K562 (cell line): ENCODE measurements at regions not wholly inside any gene's neighbourhood (a gene's known extent, or its start where the extent isn't known, plus 50 kb on each side); places are given as distances from the start of the nearest gene placed in this dataset.

Source experiments
- ATF2 ChIP-seq: sonication (generic); formaldehyde crosslinking; IDR thresholded peaks from 2 replicates; pipeline ENCODE4 v1.8.1; 2022; ENCODE audit warnings: missing genetic modification reagents
- CTCF ChIP-seq, 3 experiments: IDR thresholded peaks in 2 of 3; conservative IDR thresholded peaks in 1 of 3; 2 replicates each; pipeline ENCODE4 v1.5.1; 2011 to 2012; ENCODE audit warnings: low read length in 3 of 3, mild to moderate bottlenecking in 3 of 3, control low read depth in 2 of 3, improper control_type of control experiment in 1 of 3, inconsistent platforms in 1 of 3, low read depth in 1 of 3, mixed read lengths in 1 of 3, moderate library complexity in 1 of 3; ENCODE audit not compliant: insufficient read depth in 2 of 3
- EP300 ChIP-seq: IDR thresholded peaks from 2 replicates; pipeline ENCODE4 v1.6.1; 2012; ENCODE audit warnings: low read length, improper control_type of control experiment
- HNRNPL ChIP-seq: fragments of 200-400 bp; formaldehyde crosslinking; IDR thresholded peaks from 2 replicates; pipeline ENCODE4 v1.6.1; 2017; ENCODE audit warnings: low read depth, mild to moderate bottlenecking, low read length
- PTRF ChIP-seq: fragments of 450-650 bp; IDR thresholded peaks from 2 replicates; pipeline ENCODE4 v1.6.1; 2016; ENCODE audit warnings: mild to moderate bottlenecking, missing genetic modification characterization, missing compliant biosample characterization
- RBM22 ChIP-seq: fragments of 200-400 bp; formaldehyde crosslinking; IDR thresholded peaks from 2 replicates; pipeline ENCODE4 v1.6.1; 2018; ENCODE audit warnings: low read length, low read depth; ENCODE audit not compliant: poor library complexity, severe bottlenecking
- RCOR1 ChIP-seq, 2 experiments: IDR thresholded peaks; 2 replicates each; pipeline ENCODE4 v1.6.1; 2012; ENCODE audit warnings: low read depth in 2 of 2, low read length in 2 of 2, borderline replicate concordance in 1 of 2, improper control_type of control experiment in 1 of 2
- STAT6 ChIP-seq: sonication (generic); formaldehyde crosslinking; IDR thresholded peaks from 2 replicates; pipeline ENCODE4 v1.8.1; 2023; ENCODE audit warnings: mild to moderate bottlenecking, missing genetic modification reagents
- TARDBP ChIP-seq: fragments of 450-650 bp; IDR thresholded peaks from 2 replicates; pipeline ENCODE4 v1.6.1; 2016
- TCF7 ChIP-seq: sonication (generic); IDR thresholded peaks from 2 replicates; pipeline ENCODE4 v1.6.1; 2016; ENCODE audit warnings: antibody characterized with exemption, borderline replicate concordance
- TOE1 ChIP-seq, 2 experiments: fragments of 450-650 bp in 1 of 2; sonication (generic) in 1 of 2; formaldehyde crosslinking in 1 of 2; IDR thresholded peaks; 2 replicates each; pipeline versions ENCODE4 v1.7.1 to v1.8.0; 2016 to 2022; ENCODE audit warnings: borderline replicate concordance in 2 of 2, mild to moderate bottlenecking in 2 of 2, antibody characterized with exemption in 1 of 2, inconsistent platforms in 1 of 2, low read depth in 1 of 2, missing genetic modification reagents in 1 of 2, moderate library complexity in 1 of 2
- TRIM28 ChIP-seq: fragments of 450-650 bp; IDR thresholded peaks from 2 replicates; pipeline ENCODE4 v1.6.1; 2017

- TF ChIP-seq EP300: no peak
- no peak for TF ChIP-seq TARDBP
- no peak for TF ChIP-seq CTCF (IDR thresholded peaks at IDR 0.05 in 2 of 3, conservative IDR thresholded peaks at IDR 0.05 in 1 of 3; ENCODE audit: insufficient read depth in 2 of 3, low read depth in 1 of 3, low read length in 3 of 3)
- TF ChIP-seq TCF7: no peak
- TF ChIP-seq TOE1 (IDR thresholded peaks at IDR 0.05; ENCODE audit: borderline replicate concordance): no peak
- no peak for TF ChIP-seq TOE1 (CRISPR knock-in tag; IDR thresholded peaks at IDR 0.05; ENCODE audit: borderline replicate concordance, low read depth)
- no peak for TF ChIP-seq STAT6 (CRISPR knock-in tag)
- no peak for TF ChIP-seq TRIM28
- TF ChIP-seq HNRNPL: no peak
- no peak for TF ChIP-seq RBM22
- TF ChIP-seq ATF2 (CRISPR knock-in tag): no peak
- TF ChIP-seq PTRF (tag): no peak
- TF ChIP-seq RCOR1 (IDR thresholded peaks at IDR 0.05; ENCODE audit: borderline replicate concordance in 1 of 2, low read depth in 2 of 2, low read length in 2 of 2): no peak
Measured at GRCh38 chr12:42902001-42902400, 312.5 kb upstream of the PRICKLE1 start.
